A549 (cell line): ENCODE measurements at regions not wholly inside any gene's neighbourhood (a gene's known extent, or its start where the extent isn't known, plus 50 kb on each side); places are given as distances from the start of the nearest gene placed in this dataset.
A peak's percentile ranks its signal among the peaks of the same experiment; 100 is the strongest.

Experiments
- ATAC-seq, 2 experiments: fragments of 200-7000 bp in 1 of 2; fragments of >200 bp in 1 of 2; cut with Nextera tagmentation in 1 of 2; cut with Tn5 transposase in 1 of 2; 3 replicates each; pipeline versions ENCODE4 v1.8.0 to v1.9.1; 2018 to 2020; ENCODE audit warnings: mild to moderate bottlenecking in 1 of 2, moderate library complexity in 1 of 2
- CTCF ChIA-PET: fragments of 300-600 bp; sonication (Branson Sonifier 250); formaldehyde crosslinking; extraction: SDS; loops from one replicate; lab custom pipeline; 2021; ENCODE audit warnings: antibody characterized with exemption, inconsistent platforms; lab: Yijun Ruan, JAX
- POLR2A ChIA-PET: fragments of 350-600 bp; formaldehyde crosslinking; extraction: SDS; loops from one replicate; lab custom pipeline; 2021; ENCODE audit warnings: antibody characterized with exemption, inconsistent platforms; lab: Yijun Ruan, JAX
- DNase-seq, 2 experiments: peaks; one replicate each; pipeline versions ENCODE4 v3.0.0 to v3.0.0-alpha.2; 2011 to 2016; ENCODE audit warnings: low read depth in 1 of 2, low spot score in 1 of 2
- FAIRE-seq: peaks from 2 replicates; lab custom pipeline; 2011; peaks lifted over from hg19 to GRCh38; lab: Jason Lieb, UNC
- H3K27ac ChIP-seq, 2 experiments: fragments of >200 bp; sonication (Bioruptor Twin); formaldehyde crosslinking; 3 replicates each; pipeline ENCODE4 v1.5.1; 2016 to 2017
- H3K4me1 ChIP-seq: fragments of >200 bp; sonication (Bioruptor Twin); formaldehyde crosslinking; 3 replicates; pipeline ENCODE4 v1.6.1; 2016
- H3K4me2 ChIP-seq: fragments of >200 bp; sonication (Bioruptor Twin); formaldehyde crosslinking; 3 replicates; pipeline ENCODE4 v1.6.1; 2016
- H3K4me3 ChIP-seq: fragments of >200 bp; sonication (Bioruptor Twin); formaldehyde crosslinking; 3 replicates; pipeline ENCODE4 v1.5.1; 2016
- H3K9me3 ChIP-seq: fragments of >200 bp; sonication (Bioruptor Twin); formaldehyde crosslinking; 3 replicates; pipeline ENCODE4 v1.6.1; 2016
- BCL3 ChIP-seq: fragments of >200 bp; sonication (Bioruptor Twin); formaldehyde crosslinking; IDR thresholded peaks from 3 replicates; pipeline ENCODE4 v1.6.1; 2016
- BHLHE40 ChIP-seq: IDR thresholded peaks from 2 replicates; pipeline ENCODE4 v1.6.1; 2012; ENCODE audit warnings: low read depth, low read length, inconsistent platforms
- CBX8 ChIP-seq: fragments of 200-600 bp; sonication (generic); IDR thresholded peaks from 2 replicates; pipeline ENCODE4 v1.6.1; 2016
- CHD2 ChIP-seq: fragments of 150-350 bp; IDR thresholded peaks from 2 replicates; pipeline ENCODE4 v1.6.1; 2014; ENCODE audit warnings: low read length; ENCODE audit not compliant: partially characterized antibody
- EHMT2 ChIP-seq: fragments of 200-600 bp; sonication (generic); IDR thresholded peaks from 2 replicates; pipeline ENCODE4 v1.6.1; 2016; ENCODE audit warnings: antibody characterized with exemption, low read depth, mild to moderate bottlenecking, moderate library complexity
- FOXS1 ChIP-seq: fragments of 250-450 bp; sonication (Bioruptor Pico); IDR thresholded peaks from 2 replicates; pipeline ENCODE4 v1.5.0; 2020; ENCODE audit warnings: mild to moderate bottlenecking, moderate library complexity
- GATA3 ChIP-seq: IDR thresholded peaks from 2 replicates; pipeline ENCODE4 v1.6.1; 2012; ENCODE audit warnings: borderline replicate concordance
- HEYL ChIP-seq: fragments of 250-450 bp; sonication (Bioruptor Pico); IDR thresholded peaks from 2 replicates; pipeline ENCODE4 v1.8.0; 2021; ENCODE audit warnings: mild to moderate bottlenecking, moderate library complexity
- HOXB5 ChIP-seq: fragments of 250-450 bp; sonication (Bioruptor Pico); IDR thresholded peaks from 2 replicates; pipeline ENCODE4 v1.5.0; 2020; ENCODE audit warnings: mild to moderate bottlenecking, moderate library complexity
- KDM1A ChIP-seq: fragments of 200-600 bp; sonication (generic); IDR thresholded peaks from 2 replicates; pipeline ENCODE4 v1.6.1; 2016; ENCODE audit warnings: low read depth, mild to moderate bottlenecking
- MAFK ChIP-seq: fragments of 450-650 bp; IDR thresholded peaks from 2 replicates; pipeline ENCODE4 v1.6.1; 2014; ENCODE audit not compliant: partially characterized antibody
- MAX ChIP-seq: IDR thresholded peaks from 2 replicates; pipeline ENCODE4 v1.6.1; 2012
- NR3C1 ChIP-seq: fragments of >200 bp; sonication (Bioruptor Twin); formaldehyde crosslinking; IDR thresholded peaks from 3 replicates; pipeline ENCODE4 v1.6.1; 2017
- PHF8 ChIP-seq: fragments of 200-600 bp; sonication (generic); IDR thresholded peaks from 2 replicates; pipeline ENCODE4 v1.6.1; 2016; ENCODE audit warnings: low read depth, mild to moderate bottlenecking, antibody characterized with exemption, moderate library complexity, borderline replicate concordance
- POLR2AphosphoS2 ChIP-seq: conservative IDR thresholded peaks from 2 replicates; pipeline ENCODE4 v1.6.1; 2012; ENCODE audit warnings: low read length, improper control_type of control experiment, inconsistent platforms
- RARB ChIP-seq: fragments of 250-450 bp; sonication (Bioruptor Pico); IDR thresholded peaks from 2 replicates; pipeline ENCODE4 v1.8.0; 2021; ENCODE audit warnings: mild to moderate bottlenecking, moderate library complexity
- ZC3H11A ChIP-seq: fragments of 450-650 bp; IDR thresholded peaks from 2 replicates; pipeline ENCODE4 v1.6.1; 2014; ENCODE audit warnings: antibody characterized with exemption, mild to moderate bottlenecking
- WGBS: methylation state at CpG from one replicate; pipeline ENCODE4 v1.1.6; 2017; ENCODE audit errors: missing lambda C conversion rate; 5-methylcytosine and 5-hydroxymethylcytosine counted together
- TF ChIP-seq, protein P1 (sequence below): fragments of 200-600 bp; sonication (generic); IDR thresholded peaks from 2 replicates; pipeline ENCODE4 v1.6.1; 2016; ENCODE audit warnings: antibody characterized with exemption, mild to moderate bottlenecking, moderate library complexity

GRCh38 chr14:58979325-58979724, 209.1 kb upstream of the DAAM1 start:
- Histone ChIP-seq H3K9me3 (no peaks in the 10 kb centered on the region), H3K4me2 (no peak overlapping the region), H3K4me3 (no peak overlapping the region), H3K27ac (no peak overlapping the region), H3K4me1 (no peaks in the 10 kb centered on the region)
- CTCF ChIA-PET, result interaction anchor here (1.7 kb wide), 1 partner anchor 96 kb away, joined by 3 read pairs; no protein-coding TSS in a partner anchor
- ATAC-seq (no peak), FAIRE-seq (no peak), DNase-seq (no peak)
- 37% methylated on average over 6 of the region's 6 CpGs for WGBS
- no peak for TF ChIP-seq CHD2
- no peak for TF ChIP-seq GATA3
- no peak for TF ChIP-seq KDM1A
- TF ChIP-seq MAX, result no peak
- POLR2A ChIA-PET, result no interaction called here

- ATAC-seq (no peak), FAIRE-seq (no peak), DNase-seq (no peak)
- Histone ChIP-seq H3K4me3 (no peak overlapping the region), H3K4me1 (no peaks in the 10 kb centered on the region), H3K27ac (no peak overlapping the region), H3K4me2 (no peak overlapping the region), H3K9me3 (no peaks in the 10 kb centered on the region)
- POLR2A ChIA-PET, result no interaction called here
- 73% methylated on average over 1 of the region's 1 CpG for WGBS
- CTCF ChIA-PET, result interaction anchor here (1.2 kb wide), 1 partner anchor 480 kb away, joined by 3 read pairs; no protein-coding TSS in a partner anchor
- no peak for TF ChIP-seq NR3C1
- TF ChIP-seq ZC3H11A, result peak; percentile 45
Measured at GRCh38 chr14:58981840-58982239, 206.6 kb upstream of the DAAM1 start.

DNA sequence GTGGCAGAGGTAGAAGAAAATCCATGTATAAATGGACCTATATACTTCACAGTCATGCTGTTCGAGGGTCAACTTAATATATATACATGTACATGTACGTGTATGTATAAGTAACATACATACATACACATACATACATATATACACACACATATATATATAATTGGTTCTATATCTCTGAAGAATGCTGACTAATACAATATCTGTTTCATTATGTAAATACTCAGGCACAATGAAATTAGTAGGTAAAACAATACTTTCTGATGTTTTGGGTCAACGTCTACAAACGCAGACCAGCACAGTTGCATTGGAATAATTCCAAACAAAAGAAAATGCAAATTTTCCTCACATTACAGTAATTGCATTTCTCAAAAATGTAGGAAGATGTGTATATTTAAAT, 202.7 kb upstream of the DAAM1 start:
- ATAC-seq (no peak), FAIRE-seq (no peak), DNase-seq (no peak)
- POLR2A ChIA-PET, result no interaction called here
- 29% methylated on average over 4 of the region's 4 CpGs for WGBS
- no peak overlapping the region for H3K4me3 ChIP-seq
- H3K27ac ChIP-seq, result no peak overlapping the region
- H3K9me3 ChIP-seq, result 0 out of 3 replicates have a peak, but pooled peaks cover 4% of the 10 kb centered on the region
- CTCF ChIA-PET, result interaction anchor here (1.4 kb wide), 1 partner anchor 17 kb away, joined by 3 read pairs; no protein-coding TSS in a partner anchor
- TF ChIP-seq HOXB5 (CRISPR knock-in tag), result no peak
- peak; percentile 73 for TF ChIP-seq MAFK
- no peak overlapping the region for H3K4me2 ChIP-seq
- no peaks in the 10 kb centered on the region for H3K4me1 ChIP-seq

DNA sequence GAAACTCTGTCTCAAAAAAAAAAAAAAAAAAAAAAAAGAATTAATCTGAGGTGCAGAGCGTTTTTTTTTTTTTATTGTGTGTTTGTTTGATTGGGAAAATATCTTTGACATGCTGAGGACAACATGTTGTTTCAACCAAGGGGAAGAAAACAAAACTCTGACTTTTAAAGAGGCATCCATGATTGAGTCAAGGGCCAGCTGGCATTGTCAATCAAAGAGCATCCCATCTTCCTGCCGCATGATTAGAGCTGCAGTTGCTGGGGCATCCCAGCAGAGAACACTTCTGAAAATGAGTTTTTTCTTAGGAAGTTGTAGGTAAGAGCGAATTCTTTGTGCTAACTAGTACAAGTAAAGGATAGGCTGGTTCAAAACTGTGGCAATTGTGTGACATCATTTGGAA, 200.9 kb upstream of the DAAM1 start:
- H3K4me2 ChIP-seq, result no peak overlapping the region
- CTCF ChIA-PET, result interaction anchor here (1.1 kb wide), 1 partner anchor 10 kb away, joined by 3 read pairs; no protein-coding TSS in a partner anchor
- no peak overlapping the region for H3K4me3 ChIP-seq
- H3K4me1 ChIP-seq, result no peaks in the 10 kb centered on the region
- ATAC-seq (no peak), FAIRE-seq (no peak), DNase-seq (no peak)
- POLR2A ChIA-PET, result no interaction called here
- TF ChIP-seq POLR2AphosphoS2, result no peak
- no peak for TF ChIP-seq PHF8
- TF ChIP-seq HEYL, result no peak
- TF ChIP-seq, protein P1, sequence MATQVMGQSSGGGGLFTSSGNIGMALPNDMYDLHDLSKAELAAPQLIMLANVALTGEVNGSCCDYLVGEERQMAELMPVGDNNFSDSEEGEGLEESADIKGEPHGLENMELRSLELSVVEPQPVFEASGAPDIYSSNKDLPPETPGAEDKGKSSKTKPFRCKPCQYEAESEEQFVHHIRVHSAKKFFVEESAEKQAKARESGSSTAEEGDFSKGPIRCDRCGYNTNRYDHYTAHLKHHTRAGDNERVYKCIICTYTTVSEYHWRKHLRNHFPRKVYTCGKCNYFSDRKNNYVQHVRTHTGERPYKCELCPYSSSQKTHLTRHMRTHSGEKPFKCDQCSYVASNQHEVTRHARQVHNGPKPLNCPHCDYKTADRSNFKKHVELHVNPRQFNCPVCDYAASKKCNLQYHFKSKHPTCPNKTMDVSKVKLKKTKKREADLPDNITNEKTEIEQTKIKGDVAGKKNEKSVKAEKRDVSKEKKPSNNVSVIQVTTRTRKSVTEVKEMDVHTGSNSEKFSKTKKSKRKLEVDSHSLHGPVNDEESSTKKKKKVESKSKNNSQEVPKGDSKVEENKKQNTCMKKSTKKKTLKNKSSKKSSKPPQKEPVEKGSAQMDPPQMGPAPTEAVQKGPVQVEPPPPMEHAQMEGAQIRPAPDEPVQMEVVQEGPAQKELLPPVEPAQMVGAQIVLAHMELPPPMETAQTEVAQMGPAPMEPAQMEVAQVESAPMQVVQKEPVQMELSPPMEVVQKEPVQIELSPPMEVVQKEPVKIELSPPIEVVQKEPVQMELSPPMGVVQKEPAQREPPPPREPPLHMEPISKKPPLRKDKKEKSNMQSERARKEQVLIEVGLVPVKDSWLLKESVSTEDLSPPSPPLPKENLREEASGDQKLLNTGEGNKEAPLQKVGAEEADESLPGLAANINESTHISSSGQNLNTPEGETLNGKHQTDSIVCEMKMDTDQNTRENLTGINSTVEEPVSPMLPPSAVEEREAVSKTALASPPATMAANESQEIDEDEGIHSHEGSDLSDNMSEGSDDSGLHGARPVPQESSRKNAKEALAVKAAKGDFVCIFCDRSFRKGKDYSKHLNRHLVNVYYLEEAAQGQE, result no peak
- TF ChIP-seq MAX, result no peak
- no peak for TF ChIP-seq EHMT2
- TF ChIP-seq FOXS1 (CRISPR knock-in tag), result no peak
- TF ChIP-seq KDM1A, result no peak
- TF ChIP-seq BCL3, result no peak
- TF ChIP-seq BHLHE40, result no peak
- no peak for TF ChIP-seq ZC3H11A
- no peak for TF ChIP-seq CBX8
- no peak for TF ChIP-seq RARB
- 0 out of 3 replicates have a peak, but pooled peaks cover 4% of the 10 kb centered on the region for H3K9me3 ChIP-seq
- 29% methylated on average over 3 of the region's 3 CpGs for WGBS
- no peak overlapping the region for H3K27ac ChIP-seq
